HG02588 (cell line): ENCODE measurements at regions not wholly inside any gene's neighbourhood (a gene's known extent, or its start where the extent isn't known, plus 50 kb on each side); places are given as distances from the start of the nearest gene placed in this dataset.
A peak's percentile ranks its signal among the peaks of the same experiment; 100 is the strongest.
"Not testable (repeated sequence)": the region's sequence is repeated elsewhere in the genome, so short reads cannot be mapped to it uniquely, and the experiment has no call there.

Source experiments
- ATAC-seq: cut with Tn5 transposase; IDR thresholded peaks from one replicate; pipeline ENCODE4 v1.9.1; 2021; ENCODE audit warnings: mild to moderate bottlenecking, moderate library complexity; ENCODE audit not compliant: unreplicated experiment

DNA sequence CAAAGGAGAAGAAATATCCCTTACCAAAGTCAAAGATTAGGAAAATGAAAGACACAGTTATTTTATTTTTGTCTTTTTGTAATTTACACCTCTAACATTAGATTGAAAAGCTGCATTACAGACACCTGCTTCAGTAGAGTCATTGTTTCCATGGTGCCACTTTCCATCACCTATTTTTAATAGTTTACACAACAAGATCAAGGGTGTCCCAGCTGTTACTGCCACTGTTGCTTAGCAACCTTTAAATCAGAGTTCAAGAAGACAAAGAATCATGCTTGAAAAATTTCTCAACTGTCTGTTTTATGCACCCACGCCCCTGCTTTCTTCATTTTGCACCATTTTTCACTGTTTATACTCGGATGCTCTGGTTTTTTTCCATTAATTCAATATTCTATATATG, 668.2 kb upstream of the GJE1 start:
- peak; percentile 71 for ATAC-seq

DNA sequence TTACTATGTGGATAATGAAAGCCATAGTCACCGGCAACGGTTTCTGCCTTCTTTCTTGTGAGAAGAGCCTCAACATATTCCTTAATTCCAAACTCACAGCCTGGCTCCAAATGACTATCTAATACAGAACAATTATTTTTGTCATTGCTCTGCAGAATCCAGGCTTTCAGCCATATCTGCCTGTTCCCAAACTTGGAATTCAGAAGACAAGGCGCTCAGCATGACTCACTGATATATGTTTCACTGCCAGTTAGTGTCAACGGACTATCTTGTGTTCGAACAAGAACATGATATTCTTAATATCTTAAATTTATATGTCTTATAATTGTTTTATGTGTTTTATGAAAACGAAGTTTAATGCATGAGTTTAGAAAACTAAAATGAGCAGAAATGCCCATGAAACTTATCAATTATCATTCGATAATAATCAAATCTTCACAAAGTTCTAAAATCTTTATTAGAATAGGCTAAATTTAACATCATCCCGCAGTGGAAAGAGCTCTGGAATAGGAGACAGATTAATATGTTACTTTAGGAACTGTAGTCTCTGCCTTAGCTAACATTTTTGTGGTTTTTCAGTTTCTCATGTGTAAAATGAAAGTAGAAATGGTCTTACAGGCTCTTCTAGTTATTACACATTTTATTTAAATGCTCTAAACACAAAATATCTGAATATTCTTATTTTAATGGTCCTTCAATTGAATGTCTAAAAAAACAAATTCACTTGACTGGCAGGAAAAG, 669.3 kb upstream of the GJE1 start:
- peak; percentile 85 for ATAC-seq

DNA sequence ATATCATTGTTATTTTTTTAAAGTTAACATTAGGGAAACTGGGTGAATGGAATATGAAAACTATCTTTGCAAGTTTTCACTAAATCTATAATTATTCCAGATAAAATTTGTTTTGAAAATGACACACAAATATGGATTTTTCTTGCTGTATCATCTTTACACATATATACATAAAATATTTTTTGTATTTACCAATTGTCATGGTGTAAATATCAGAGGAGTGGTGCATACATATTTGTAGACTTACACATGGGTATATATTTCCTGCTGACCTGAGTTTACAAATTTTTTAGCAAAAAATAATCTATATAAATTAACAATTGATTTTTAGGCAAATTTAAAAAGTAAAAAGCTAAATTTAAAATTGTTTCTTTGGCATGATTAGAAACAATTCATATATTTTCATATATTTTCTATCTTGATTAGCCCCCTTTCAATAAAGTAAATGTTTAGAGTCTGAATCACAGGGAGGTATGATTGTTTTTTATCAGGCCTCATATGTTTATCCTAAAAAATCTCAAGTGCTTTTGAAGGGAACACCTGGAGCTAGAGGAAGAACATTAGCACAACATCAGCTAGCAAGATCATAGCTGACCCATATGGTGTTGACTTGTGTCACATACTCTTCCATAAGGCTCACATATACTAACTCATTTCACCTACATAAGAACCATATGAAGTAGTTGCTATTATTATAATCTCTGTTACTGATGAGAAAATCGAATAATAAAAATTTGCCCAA, 671.8 kb upstream of the GJE1 start:
- no peak for ATAC-seq

DNA sequence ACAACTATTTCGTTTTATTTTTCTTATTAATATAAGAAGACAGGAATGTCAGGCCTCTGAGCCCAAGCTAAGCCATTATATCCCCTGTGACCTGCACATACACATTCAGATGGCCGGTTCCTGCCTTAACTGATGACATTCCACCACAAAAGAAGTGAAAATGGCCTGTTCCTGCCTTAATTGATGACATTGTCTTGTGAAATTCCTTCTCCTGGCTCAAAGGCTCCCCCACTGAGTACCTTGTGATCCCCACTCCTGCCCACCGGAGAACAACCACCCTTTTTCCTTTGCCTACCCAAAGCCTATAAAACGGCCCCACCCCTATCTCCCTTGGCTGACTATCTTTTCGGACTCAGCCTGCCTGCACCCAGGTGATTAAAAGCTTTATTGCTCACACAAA, 672.5 kb upstream of the GJE1 start:
- not testable (repeated sequence) for ATAC-seq

DNA sequence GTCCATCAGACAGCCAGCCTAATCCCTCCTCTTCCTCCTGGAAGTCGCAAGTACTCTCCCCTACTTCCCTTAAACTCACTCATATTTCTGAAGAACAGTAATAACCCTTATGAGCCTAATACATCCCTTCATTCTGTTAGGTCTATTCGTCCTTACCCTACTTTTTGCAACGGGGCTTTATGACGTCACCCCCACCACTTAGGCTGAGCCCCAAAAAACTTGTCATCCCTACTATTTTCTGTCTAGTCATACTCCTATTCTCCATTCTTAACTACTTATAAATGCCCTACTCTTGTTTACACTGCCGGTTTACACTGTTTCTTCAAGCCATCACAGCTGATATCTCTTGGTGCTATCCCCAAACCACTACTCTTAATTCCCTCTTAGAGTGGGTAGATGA, 674.7 kb upstream of the GJE1 start:
- ATAC-seq, result not testable (repeated sequence)

DNA sequence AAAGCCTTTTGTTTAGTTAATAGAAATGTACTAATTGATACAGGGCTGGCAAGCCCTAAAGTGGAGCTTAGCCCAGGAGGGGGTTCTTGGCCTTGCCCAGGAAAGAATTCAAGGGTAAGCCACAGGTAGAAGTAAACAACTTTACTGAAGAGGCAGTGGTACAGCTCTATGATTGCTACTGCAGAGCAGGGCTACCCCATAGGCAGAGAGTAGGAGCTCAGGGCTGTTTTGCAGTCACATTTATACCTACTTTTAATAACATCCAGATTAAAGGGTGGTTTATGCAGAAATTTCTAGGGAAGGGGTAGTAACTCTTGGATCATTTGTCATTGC, 680.4 kb upstream of the GJE1 start:
- ATAC-seq, result no peak

DNA sequence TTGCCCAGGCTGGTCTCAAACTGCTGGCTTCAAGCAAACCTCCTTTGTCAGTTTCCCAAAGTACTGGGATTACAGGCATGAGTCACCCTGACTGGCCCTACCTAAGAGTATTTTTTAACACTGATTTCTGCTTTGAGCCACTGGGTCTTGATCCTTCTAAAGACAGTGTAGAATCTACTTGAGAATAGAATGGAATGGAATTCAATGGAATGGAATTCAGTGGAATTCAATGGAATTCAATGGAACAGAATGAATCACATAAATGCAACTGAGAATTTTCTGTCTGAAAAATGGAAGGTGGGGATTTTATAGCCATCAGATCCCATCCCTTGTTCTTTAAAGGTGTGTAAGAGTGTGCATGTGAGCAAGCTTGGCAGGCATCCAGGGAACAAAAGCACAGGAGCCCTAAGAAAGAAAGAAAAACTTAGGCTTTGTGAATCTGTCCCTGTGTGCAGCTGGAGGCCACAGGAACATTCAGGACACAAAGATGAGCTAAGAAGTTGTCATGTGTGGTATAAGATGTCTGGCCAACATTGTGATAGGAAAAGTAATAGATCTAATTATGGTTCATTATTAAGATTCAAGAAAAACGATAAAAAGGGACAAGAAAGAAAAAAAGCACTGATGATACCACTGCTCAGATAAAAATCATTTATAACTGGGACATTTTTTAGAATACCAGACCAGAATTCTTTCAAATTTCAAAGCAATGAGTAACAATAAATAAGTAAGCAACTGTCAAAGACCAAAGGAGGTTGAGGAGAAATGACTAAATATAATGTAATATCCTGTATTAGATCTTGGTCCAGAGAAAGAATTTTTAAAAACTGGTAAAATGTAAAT, 681.0 kb upstream of the GJE1 start:
- no peak for ATAC-seq

DNA sequence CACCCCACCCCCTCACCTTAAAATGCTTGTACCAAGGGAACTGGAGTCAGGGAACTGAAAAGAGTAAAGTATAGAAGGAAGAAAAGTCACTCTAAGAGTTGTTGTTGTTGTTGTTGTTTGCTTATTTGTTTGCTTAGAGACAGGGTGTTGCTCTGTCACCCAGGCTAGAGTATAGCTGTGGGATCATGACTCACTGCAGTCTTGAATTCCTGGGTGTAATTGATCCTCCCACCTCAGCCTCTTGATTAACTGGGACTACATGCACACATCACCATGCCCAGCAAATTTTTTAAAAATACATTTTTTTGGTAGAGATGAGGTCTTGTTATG, 681.6 kb upstream of the GJE1 start:
- no peak for ATAC-seq

DNA sequence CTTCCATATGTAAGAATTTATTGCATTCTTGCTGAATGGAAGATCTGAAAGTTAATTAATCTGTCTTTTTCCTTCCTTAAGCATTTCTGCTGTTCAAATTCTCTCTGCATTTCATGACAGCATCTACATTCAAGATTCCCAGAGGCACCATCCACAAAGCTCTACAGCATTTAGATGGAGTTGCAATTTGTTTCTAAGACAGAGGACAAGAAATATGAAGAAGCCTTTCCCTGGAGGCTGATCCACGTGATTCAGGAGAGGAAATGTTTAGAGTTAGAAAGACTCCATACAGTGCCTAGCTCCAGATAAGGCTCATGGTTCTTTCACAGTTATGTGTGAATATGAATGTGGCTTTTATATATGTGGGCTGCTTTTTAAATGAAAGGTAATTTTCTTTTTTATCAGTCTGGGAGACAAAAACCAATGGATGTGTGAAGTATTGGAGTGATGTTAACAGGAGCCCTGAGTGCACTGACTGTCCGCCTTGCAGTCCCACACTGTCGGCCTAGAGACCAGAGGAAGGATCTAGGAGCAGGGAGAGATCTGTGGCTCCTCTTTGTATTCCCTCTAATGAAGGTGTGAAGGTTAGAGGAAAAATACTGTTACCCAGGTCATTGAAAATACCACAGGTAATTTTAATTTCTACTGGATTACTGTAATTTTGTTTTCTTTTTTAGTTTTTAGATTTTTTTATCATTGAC, 686.6 kb upstream of the GJE1 start:
- ATAC-seq, result no peak

DNA sequence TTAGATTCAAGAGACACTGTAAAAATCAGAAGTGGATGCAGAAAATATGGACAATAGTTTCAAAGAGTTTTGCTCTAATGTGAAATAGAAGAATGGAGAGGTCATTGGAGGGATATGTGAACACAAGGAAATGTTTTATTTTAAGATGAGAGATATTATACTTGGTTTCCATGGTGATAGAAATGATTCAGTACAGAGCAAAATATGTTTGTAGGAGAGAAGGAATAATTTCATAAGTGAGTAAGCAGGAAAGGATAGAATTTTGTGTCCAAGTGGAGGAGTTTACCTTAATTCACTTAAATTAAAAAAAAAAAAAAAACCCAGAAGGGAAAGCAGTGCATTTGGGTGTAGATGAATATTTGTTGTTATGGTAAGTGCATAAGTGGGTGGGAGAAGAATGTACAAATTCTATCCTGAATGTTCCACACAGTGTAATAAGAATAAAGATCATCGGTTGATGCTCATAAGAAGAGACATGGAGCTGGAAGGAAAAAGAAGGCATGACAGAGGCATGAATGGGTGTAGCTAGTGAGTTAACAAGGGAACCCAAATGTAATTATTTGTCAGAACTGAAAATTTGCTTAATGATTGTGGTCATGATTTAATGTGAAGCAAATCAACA, 688.9 kb upstream of the GJE1 start:
- no peak for ATAC-seq

DNA sequence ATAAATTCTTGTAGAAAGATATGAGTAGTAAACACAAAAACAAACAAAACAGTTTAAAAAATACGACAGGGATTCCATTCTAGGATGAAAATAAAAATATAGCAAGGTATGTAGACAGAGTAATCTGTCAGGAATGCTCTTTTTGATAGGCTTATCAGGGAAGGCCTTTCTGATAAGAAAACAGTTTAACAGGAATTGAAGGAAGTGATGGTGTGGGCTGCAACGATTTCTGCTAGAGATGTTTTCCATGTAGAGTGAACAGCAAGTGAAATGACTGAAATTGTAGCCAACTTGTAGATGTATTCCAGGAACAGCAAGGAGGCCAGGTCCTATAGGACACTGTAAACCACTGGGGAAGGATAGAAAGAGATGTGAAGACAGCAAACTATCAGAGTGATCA, 689.7 kb upstream of the GJE1 start:
- ATAC-seq, result no peak

DNA sequence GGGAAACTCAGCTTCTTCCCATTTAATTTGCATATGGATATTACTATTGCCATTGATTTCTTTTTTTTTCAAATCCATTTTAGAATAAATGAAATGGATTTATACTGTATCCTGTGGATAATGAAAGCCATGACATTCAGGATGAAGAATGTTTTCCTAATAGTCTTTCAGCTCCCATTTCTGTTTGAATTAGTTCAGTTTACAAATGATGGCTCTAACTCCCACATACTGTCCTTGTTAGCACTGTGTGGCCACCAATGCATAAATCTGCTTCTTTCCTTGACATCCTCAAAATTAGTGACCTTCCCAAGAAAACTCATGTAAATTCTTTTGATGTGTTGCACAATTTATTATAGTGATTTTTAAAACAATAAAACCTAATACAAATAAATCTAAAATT, 693.2 kb upstream of the GJE1 start:
- no peak for ATAC-seq

DNA sequence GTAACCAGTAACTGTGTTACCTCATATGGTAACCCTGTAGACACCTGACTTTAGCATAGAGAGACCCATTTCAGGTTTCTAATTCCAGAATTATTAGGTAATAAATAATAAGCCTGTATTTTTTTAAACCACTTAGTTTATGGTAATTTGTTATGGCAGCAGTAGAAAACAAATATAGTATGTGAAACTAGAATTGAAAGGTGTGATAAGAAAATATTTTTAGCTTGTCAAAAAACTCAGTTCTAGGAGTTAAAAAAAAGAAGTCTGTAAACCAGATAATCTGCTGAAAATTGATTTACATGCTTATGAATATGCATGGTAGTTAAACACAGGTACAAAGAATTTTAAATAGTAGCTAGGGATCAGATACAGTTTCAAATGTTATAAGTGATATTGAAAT, 695.0 kb upstream of the GJE1 start:
- peak; percentile 66 for ATAC-seq

DNA sequence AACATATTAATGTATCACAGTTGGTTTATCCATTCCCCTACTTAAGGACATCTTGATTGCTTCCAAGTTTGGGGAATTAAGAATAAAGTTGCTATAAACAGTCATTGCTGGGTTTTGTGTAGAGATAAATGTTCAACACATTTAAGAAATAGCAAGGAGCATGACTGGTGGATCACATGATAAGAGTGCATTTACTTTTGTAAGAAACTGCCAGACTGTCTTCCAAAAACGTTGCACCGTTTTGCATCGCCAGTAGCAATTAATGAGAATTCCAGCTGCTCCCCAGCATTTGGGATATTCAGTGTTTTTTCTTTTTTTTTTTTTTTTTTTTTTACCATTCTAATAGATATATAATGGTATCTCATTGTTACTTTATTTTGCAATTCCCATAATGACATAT, 695.7 kb upstream of the GJE1 start:
- no peak for ATAC-seq

DNA sequence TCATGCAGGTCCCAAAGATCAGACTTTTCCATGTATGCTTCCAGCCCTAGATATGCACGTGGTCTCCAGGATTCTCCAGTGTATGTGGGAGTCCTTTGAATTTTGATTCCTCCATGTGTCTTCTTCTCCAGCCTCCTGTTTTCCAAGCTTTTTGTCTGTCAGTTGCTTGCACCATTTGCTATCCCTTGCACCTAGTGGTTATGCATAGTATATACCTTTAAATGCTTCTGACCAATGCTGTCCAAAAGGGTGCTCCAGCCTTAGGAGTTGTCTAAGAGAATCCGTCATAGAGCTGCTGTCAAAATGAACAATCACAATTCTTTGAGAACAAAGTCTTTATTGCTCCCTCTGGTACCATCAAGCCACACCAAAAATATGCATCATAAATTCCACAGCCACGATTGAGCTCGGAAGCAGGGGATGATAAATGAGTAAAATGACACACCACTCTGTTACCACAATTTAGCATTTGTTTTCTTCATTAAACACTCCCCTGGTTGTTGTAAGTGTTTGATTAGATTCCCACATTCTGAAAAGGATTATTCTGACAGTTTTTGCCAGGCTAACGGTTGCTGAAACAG, 706.2 kb upstream of the GJE1 start:
- ATAC-seq, result no peak

DNA sequence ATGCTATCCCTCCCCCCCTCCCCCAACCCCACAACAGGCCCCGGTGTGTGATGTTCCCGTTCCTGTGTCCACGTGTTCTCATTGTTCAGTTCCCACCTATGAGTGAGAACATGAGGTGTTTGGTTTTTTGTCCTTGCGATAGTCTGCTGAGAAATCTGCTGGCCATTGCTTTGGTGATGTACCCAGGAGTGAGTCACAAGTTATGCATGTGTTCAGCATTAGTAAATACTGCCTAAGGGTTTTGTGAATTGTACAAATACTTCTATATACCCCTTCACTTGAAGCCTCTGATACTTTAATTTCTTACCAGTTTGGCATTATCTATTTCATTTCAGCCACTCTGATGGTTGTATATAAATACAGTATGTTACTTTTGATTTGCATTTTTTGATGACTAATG, 711.3 kb upstream of the GJE1 start:
- no peak for ATAC-seq

DNA sequence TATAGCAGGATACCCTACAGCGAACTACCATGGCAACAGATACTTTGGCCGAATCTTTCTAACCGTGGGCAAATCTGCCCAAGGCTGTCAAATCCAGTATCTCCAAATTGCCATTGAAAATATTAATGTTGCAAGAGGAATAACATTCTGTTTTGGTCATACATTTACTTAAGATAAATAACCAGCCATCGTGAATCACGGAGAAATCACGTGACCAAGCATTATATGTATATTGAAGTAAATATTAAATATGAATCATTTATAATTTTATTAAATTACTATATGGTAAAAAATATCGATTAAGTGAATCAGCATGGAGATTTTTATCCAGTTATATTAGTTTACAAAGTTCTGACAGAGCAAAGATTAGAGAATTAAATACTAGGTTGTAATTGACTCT, 714.6 kb upstream of the GJE1 start:
- ATAC-seq, result no peak

DNA sequence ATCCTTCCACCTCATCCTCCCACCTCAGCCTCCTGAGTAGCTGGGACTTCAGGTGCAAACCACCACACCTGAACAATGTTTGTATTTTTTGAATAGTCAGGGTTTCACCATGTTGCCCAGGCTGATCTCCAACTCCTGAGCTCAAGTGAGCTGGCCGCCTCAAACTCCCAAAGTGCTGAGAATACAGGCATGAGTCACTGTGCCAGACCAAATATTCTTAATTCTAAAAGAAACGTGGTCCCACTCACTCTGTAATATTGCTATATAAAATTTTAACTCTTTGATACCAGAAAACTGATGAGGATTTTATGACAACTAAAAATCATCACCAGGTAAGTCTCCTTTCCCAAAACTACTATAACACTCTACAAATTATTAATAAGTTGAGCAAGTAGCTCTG, 716.8 kb upstream of the GJE1 start:
- ATAC-seq, result no peak

DNA sequence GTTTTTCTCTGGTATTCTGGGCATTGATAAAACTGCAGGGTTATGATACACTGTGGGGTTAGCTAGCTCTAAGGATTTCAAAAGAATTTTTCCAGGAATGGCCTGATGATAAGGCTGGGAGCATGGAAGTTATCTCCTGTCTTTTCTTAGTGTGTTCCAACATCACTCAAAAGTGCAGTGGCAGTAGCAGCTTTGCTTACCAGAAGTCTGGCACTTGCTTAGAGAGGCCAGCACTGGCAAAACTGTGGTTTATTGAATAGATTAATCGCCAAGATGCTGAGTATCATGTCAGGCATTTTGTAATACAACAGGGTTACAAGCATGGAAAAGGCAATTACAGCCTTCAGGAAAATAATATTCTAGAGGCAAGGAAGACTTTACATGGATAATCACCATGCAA, 719.5 kb upstream of the GJE1 start:
- no peak for ATAC-seq

DNA sequence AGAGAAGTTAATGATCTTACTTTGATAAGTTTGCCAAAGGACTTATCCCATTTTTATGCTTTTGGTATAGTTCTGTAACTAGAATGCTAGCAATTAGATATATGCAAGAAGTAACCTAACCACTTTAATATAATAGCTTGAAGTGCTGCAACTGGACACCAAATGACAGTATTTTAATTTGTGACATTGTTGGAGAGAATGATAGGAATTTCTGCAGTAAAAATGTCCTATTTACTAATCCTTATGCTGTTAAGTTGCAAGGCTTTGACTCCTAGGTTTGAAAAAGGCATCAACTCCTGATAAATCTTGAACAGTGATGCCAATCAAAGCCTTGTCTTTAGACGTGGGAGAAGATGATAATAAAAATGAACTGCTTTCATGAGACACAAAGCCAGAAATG, 726.0 kb upstream of the GJE1 start:
- ATAC-seq, result no peak

DNA sequence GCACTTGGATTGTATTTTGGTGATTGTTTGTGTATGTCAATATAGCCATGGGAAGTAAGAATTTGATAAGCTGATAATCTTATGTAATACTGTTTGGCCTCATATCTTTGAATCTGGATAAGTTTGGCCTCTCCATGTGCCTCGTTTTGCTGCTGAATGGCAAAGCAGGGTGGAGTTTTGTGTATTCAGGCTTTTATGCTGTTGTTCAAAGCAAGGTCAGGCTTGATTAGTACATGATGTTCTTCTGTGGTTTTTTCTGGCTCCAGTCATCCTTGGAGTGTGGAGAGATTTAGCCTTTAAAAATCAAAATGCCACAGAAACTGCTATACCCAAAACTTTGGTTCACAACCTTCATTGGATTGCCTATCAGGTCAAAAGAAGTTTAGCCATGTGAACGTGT, 728.9 kb upstream of the GJE1 start:
- ATAC-seq, result no peak
